Astrocyte of the cerebellum (primary cell): ENCODE measurements at regions not wholly inside any gene's neighbourhood (a gene's known extent, or its start where the extent isn't known, plus 50 kb on each side); places are given as distances from the start of the nearest gene placed in this dataset.

Experiments
- DNase-seq: peaks from one replicate; pipeline ENCODE4 v3.0.0-alpha.2; 2011; ENCODE audit warnings: low read depth
- H3K4me3 ChIP-seq: 2 replicates; pipeline ENCODE4 v1.5.1; 2011; ENCODE audit warnings: mild to moderate bottlenecking, low read depth, low read length, moderate library complexity
- in situ Hi-C: cut with HindIII; loops from 2 replicates; pipeline ENCODE4 v1.10.0; 2017; ENCODE audit warnings: low sequenced_read_pairs
- TF ChIP-seq, protein P1 (sequence below): IDR thresholded peaks from 2 replicates; pipeline ENCODE4 v1.5.1; 2012; ENCODE audit warnings: low read length, low read depth, moderate library complexity, mild to moderate bottlenecking; ENCODE audit errors: missing control alignments

DNA sequence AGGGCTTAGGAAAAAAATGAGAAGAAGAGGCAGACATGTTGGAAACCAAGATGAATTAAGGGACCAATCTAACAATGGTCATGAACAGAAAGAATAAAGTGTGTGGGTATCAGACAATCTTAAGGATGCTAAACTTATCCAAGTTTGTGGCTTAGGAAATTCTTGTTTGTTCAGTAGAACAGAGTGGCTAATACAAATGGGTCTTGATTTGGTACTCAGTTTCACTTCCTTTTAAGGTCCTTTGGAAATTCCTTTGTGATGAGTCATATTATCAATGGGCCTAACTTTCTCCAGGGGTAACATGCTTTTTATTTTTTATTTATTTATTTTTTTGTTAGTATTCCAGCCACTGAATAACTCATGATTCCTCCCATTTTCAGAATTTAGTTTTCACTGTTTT is 1154.7 kb upstream of the FLRT2 start:
- TF ChIP-seq, protein P1, sequence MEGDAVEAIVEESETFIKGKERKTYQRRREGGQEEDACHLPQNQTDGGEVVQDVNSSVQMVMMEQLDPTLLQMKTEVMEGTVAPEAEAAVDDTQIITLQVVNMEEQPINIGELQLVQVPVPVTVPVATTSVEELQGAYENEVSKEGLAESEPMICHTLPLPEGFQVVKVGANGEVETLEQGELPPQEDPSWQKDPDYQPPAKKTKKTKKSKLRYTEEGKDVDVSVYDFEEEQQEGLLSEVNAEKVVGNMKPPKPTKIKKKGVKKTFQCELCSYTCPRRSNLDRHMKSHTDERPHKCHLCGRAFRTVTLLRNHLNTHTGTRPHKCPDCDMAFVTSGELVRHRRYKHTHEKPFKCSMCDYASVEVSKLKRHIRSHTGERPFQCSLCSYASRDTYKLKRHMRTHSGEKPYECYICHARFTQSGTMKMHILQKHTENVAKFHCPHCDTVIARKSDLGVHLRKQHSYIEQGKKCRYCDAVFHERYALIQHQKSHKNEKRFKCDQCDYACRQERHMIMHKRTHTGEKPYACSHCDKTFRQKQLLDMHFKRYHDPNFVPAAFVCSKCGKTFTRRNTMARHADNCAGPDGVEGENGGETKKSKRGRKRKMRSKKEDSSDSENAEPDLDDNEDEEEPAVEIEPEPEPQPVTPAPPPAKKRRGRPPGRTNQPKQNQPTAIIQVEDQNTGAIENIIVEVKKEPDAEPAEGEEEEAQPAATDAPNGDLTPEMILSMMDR = no peak
- no peak overlapping the region for H3K4me3 ChIP-seq
- peak; percentile 47 for DNase-seq
- in situ Hi-C loops = no loop called here

DNA sequence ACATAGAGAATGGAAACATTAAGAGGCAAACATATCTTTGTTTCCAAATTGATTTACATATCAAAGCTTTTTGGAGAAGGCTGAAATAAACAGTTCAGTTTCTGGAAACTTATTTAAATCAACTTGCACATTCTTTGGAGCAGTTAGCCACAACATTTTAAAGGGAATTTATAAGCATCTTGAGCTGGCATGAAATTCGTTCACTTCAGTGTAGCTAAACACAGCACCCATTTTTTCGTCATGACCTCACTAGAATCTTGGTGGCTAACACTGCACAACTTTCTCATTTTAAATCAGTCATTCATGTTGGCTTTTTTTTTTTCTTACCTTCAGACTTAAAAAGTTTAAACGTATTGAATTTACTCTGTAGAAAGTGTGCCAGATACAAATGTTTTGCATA is 1139.9 kb upstream of the FLRT2 start:
- peak; percentile 32 for DNase-seq
- in situ Hi-C loops = no loop called here
- TF ChIP-seq, protein P1 = no peak
- no peak overlapping the region for H3K4me3 ChIP-seq

DNA sequence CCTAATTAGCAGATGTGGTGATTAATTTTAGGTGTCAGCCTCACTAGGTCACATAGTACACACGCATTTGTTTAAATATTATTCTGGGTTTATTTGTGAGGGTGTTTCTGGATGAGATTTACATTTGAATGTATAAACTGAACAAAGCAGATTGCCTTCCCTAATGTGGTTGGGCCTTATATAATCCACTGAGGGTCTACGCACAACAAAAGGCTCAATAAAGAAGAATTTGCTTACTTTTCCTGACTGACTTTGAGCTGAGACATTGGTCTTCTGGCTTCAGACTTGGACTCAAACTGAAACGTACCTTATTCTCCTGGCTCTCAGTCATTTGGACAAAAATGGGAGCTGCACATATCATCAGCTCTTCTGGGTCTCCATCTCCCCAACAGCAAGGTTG is 1132.3 kb upstream of the FLRT2 start:
- no peak for DNase-seq
- TF ChIP-seq, protein P1 = no peak
- no peak overlapping the region for H3K4me3 ChIP-seq
- in situ Hi-C loops = no loop called here

DNA sequence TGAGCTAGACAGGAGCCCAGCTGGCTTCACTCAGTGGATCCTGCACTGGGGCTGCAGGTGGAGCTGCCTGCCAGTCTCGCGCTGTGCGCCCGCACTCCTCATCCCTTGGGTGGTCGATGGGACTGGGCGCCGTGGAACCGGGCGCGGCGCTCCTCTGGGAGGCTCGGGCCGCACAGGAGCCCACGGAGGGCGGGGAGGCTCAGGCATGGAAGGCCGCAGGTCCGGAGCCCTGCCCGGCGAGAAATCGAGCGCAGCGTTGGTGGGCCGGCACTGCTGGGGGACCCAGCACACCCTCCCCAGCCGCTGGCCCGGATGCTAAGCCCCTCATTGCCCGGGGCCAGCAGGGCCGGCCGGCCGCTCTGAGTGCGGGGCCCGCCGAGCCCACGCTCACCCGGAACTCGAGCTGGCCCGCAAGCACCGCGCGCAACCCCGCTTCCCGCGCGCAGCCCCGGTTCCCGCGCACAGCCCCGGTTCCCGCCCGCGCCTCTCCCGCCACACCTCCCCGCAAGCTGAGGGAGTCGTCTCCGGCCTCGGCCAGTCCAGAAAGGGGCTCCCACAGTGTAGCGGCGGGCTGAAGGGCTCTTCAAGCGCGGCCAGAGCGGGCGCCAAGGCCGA is 1130.5 kb upstream of the FLRT2 start:
- TF ChIP-seq, protein P1 = no peak
- in situ Hi-C loops = no loop called here
- no peak overlapping the region for H3K4me3 ChIP-seq
- no peak for DNase-seq

DNA sequence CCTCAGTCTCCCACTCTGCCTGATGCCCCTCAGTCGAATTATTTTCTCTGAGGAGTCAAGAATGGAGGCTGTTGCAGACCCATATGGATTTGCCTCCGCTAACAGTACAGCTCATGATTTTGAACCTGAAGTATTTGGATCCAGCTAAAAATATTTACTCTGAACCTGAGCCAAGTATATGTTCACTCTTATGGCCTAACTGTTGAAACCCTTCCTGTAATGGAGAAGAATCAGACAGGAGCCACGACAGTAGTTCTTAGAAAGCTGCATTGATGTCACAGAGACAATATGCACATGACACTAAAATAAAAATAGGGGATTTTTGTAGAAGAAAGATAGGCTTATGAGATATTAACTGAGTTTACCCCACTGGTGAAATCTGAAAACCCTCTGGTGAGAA is 1128.3 kb upstream of the FLRT2 start:
- H3K4me3 ChIP-seq = no peak overlapping the region
- in situ Hi-C loops = no loop called here
- TF ChIP-seq, protein P1 = no peak
- DNase-seq = no peak

DNA sequence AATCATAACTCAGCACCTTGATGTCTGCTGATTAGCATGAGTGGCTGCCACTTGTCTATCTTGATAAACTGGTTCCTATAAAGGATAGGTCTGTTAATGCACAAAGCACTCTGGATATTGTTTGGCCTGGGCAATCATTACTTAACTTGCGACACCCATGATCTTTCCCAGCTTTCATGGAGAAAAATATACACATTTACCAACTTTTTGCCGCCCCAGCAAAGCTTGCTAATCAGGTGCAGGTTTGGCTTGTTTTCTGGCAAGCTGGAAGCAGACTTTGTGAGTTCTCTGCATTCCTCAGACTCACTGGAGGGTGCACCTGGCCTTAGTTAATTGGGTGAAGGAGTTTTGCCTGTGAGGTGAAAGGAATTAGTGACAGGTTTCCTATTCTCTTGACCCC is 1126.4 kb upstream of the FLRT2 start:
- H3K4me3 ChIP-seq = no peak overlapping the region
- DNase-seq = no peak
- TF ChIP-seq, protein P1 = no peak
- in situ Hi-C loops = no loop called here
